BE2C (cell line): ENCODE measurements at regions not wholly inside any gene's neighbourhood (a gene's known extent, or its start where the extent isn't known, plus 50 kb on each side); places are given as distances from the start of the nearest gene placed in this dataset.

Experiments
- DNase-seq: peaks from one replicate; pipeline ENCODE4 v3.0.0-alpha.2; 2020
- H3K27me3 ChIP-seq: fragments of 250-450 bp; sonication (Bioruptor Pico); 2 replicates; pipeline ENCODE4 v1.5.1; 2020; ENCODE audit warnings: mild to moderate bottlenecking
- H3K36me3 ChIP-seq: fragments of 250-450 bp; sonication (Bioruptor Pico); 2 replicates; pipeline ENCODE4 v1.5.1; 2020; ENCODE audit warnings: mild to moderate bottlenecking
- H3K4me1 ChIP-seq: fragments of 250-450 bp; sonication (Bioruptor Pico); 2 replicates; pipeline ENCODE4 v1.5.1; 2020
- H3K4me3 ChIP-seq: 2 replicates; pipeline ENCODE4 v1.5.1; 2011; ENCODE audit warnings: low read depth, low read length
- H3K9me3 ChIP-seq: fragments of 250-450 bp; sonication (Bioruptor Pico); 2 replicates; pipeline ENCODE4 v1.5.1; 2020
- TF ChIP-seq, protein P1 (sequence below): IDR thresholded peaks from 2 replicates; pipeline ENCODE4 v1.5.1; 2012; ENCODE audit warnings: mild to moderate bottlenecking, low read depth, low read length

DNA sequence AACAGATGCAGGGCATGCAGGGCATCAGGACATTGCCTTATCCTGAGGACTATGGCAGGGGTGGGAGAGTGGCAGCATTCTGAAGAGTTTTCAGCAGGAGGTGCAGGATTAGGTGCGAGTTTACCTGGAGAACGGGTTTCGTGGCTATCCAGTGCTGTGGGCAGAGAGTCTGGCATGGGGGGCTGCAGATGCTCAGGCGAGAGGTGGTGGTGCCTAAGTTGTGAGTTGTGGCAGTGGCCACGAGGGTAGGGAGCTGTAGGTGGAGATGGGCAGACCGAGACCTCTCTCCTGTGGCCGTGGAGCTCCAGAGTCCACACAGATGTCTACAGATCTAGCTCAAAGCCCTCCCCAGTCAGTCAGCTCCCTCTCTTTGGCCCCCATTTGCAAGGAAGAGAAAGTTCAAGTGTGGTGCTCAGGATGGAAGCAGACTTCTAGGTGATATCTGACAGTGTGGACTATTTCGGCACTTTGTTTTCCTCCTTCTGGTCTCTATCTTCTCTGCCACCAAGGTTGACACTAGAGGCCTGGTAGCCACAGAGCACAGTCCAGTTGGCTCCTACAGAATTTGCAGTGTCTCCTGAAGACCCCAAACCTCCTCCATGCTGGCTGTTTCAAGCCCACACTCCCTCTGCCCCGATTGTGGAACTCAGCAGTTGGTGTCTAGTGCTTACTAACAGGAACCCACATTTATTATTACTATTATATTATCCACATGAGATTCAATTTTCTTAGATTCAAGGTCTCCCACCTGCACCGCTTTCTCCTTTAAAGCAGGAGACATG is 955.7 kb upstream of the ZNF722 start:
- Histone ChIP-seq H3K9me3 (no peaks in the 10 kb centered on the region; the same call in none of the 2 replicates), H3K27me3 (no peaks in the 10 kb centered on the region), H3K36me3 (no peaks in the 10 kb centered on the region), H3K4me3 (no peak overlapping the region), H3K4me1 (no peaks in the 10 kb centered on the region)
- TF ChIP-seq, protein P1, sequence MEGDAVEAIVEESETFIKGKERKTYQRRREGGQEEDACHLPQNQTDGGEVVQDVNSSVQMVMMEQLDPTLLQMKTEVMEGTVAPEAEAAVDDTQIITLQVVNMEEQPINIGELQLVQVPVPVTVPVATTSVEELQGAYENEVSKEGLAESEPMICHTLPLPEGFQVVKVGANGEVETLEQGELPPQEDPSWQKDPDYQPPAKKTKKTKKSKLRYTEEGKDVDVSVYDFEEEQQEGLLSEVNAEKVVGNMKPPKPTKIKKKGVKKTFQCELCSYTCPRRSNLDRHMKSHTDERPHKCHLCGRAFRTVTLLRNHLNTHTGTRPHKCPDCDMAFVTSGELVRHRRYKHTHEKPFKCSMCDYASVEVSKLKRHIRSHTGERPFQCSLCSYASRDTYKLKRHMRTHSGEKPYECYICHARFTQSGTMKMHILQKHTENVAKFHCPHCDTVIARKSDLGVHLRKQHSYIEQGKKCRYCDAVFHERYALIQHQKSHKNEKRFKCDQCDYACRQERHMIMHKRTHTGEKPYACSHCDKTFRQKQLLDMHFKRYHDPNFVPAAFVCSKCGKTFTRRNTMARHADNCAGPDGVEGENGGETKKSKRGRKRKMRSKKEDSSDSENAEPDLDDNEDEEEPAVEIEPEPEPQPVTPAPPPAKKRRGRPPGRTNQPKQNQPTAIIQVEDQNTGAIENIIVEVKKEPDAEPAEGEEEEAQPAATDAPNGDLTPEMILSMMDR, result no peak
- DNase-seq, result no peak

DNA sequence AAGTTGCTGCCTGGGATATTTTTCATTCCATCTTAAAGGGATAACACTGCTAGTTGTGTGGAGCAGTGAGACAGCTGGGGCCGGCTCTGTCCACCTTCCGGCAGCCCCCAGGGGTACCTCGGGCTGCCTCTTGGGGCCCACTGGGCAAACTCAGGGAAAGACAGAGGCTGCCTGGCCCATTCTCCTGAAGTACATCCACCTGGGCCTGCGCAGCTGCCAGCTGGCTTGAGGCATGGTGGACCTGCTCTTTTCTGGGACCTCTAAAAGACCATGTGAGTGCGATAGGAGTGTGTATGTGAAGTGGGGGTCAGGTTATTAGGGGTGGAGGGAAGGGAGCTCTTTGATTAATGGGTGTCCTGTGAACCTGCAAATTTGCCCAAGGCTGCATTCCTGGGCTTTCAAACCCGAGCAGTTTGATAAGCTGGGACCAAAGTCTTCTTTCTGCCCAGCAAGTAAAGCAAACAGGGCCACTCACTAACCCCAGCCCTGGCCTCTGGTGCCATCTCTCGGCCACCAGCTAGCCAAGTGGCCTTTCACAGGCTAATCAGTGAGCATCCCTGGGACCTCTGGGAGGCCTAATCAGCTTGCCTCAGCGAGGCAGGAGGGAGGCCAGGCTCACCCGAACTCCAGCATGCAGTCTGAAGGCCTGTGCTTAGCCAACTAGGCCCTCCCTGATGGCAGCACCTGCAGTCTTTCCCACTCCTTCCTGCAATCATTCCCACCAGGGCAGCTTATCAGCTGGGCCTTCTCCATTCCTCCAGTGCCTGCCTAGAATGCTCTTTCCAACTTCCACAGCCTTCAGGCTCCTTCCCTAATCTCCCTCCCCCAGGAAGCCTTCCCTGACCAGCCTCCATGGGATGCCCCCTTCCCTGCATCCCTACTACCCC is 954.7 kb upstream of the ZNF722 start:
- no peaks in the 10 kb centered on the region; the same call in 1 of the 2 replicates for H3K9me3 ChIP-seq
- no peak overlapping the region for H3K4me3 ChIP-seq
- no peaks in the 10 kb centered on the region for H3K36me3 ChIP-seq
- H3K27me3 ChIP-seq, result no peaks in the 10 kb centered on the region
- no peaks in the 10 kb centered on the region for H3K4me1 ChIP-seq
- DNase-seq, result no peak
- TF ChIP-seq, protein P1, result no peak

DNA sequence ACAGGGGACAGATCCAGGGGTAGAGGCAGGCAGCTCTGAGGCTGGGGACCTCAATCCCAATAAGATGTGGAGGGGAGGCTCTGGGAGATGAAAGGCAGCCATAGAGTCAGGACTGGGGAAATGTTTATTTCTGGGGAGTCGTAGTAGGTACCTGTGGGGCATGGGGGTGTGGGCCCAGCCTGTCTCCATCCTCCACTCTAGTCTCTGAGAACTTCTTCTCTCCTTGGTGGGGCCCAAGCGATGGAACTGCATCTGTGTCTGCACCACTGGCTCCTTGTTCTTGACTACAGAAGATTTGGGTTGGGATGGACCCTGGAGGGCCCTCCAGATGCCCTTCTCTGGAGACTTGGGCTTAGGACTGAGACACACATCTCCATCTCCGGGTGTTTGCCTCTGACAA is 953.9 kb upstream of the ZNF722 start:
- no peaks in the 10 kb centered on the region for H3K36me3 ChIP-seq
- no peaks in the 10 kb centered on the region for H3K4me1 ChIP-seq
- no peak overlapping the region for H3K4me3 ChIP-seq
- H3K27me3 ChIP-seq, result no peaks in the 10 kb centered on the region
- no peak for DNase-seq
- H3K9me3 ChIP-seq, result no peaks in the 10 kb centered on the region; the same call in 1 of the 2 replicates
- TF ChIP-seq, protein P1, result no peak

DNA sequence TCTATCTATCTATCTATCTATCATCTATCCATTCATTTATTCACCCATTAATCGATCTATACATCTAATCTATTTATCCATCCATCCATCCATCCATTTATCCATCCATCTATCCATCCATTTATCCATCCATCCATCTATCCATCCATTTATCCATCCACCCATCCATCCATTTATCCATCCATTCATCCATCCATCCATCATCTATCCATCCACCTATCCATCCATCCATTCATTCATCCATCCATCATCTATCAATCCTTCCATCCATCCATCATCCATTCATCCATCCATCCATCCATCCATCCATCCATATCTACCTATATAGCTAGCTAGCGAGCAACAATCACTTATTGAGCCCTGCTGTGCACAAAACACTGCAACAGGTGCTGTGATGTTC is 953.1 kb upstream of the ZNF722 start:
- Histone ChIP-seq H3K4me3 (no peak overlapping the region), H3K36me3 (no peaks in the 10 kb centered on the region), H3K4me1 (no peaks in the 10 kb centered on the region), H3K9me3 (no peaks in the 10 kb centered on the region; the same call in 1 of the 2 replicates), H3K27me3 (no peaks in the 10 kb centered on the region)
- no peak for DNase-seq
- TF ChIP-seq, protein P1, result no peak

DNA sequence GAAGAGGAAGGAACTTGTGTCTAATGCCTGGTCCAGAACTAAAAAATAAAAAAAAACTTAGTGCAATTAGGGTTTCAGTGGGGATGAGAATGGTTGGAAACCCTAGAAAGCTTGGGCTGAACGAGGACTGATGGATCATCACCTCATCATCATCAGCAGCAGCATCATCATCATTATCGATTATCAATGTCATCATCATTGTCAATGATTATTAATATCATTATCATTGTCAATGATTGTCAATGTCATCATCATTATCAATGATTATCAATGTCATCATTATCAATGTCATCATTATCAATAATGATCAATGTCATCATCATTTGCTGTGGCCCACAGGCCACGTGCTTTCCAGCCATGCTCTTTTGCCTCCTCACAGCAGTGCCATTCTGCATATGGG is 952.0 kb upstream of the ZNF722 start:
- TF ChIP-seq, protein P1, result no peak
- DNase-seq, result no peak
- Histone ChIP-seq H3K9me3 (no peaks in the 10 kb centered on the region; the same call in 1 of the 2 replicates), H3K4me3 (no peak overlapping the region), H3K36me3 (no peaks in the 10 kb centered on the region), H3K4me1 (no peaks in the 10 kb centered on the region), H3K27me3 (no peaks in the 10 kb centered on the region)
